Islet of Langerhans (tissue), 1 donor: ENCODE measurements at regions not wholly inside any gene's neighbourhood (a gene's known extent, or its start where the extent isn't known, plus 50 kb on each side); places are given as distances from the start of the nearest gene placed in this dataset.
"Not testable (repeated sequence)": the region's sequence is repeated elsewhere in the genome, so short reads cannot be mapped to it uniquely, and the experiment has no call there.

Experiments
- FAIRE-seq: peaks from one replicate; lab custom pipeline; 2011; peaks lifted over from hg19 to GRCh38; lab: Jason Lieb, UNC

- FAIRE-seq: no peak
Observed at GRCh38 chr4:177802661-177803060, 360.4 kb upstream of the AGA start.

GRCh38 chr4:177803151-177803550 is 360.9 kb upstream of the AGA start:
- FAIRE-seq: no peak

- peak; percentile 38 for FAIRE-seq
Observed at GRCh38 chr4:177809791-177810190, 367.6 kb upstream of the AGA start.

DNA sequence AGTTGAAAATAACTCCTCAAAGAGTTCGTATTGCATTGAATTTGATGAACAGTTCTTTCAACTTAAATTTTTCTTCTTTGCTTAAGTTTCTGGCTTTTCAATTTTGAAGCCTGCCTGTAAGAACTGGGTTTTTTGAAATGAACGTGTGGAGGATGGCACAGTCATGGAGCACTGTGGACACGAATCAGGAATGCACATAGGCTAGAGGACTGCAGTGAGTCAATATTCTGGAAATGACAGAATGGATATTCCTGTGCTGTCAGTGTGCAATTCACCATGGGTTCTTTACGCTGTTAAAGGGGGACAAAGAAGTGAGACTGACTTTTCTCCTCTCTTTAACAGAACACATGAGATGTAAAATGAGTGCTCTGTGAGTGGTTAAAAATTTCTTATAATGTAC is 368.0 kb upstream of the AGA start:
- FAIRE-seq: no peak

GRCh38 chr4:177818392-177818791 is 376.2 kb upstream of the AGA start:
- FAIRE-seq: not testable (repeated sequence)

- FAIRE-seq: no peak
Observed at GRCh38 chr4:177826973-177827372, 384.7 kb upstream of the AGA start.

- FAIRE-seq: no peak
Observed at GRCh38 chr4:177841258-177841657, 399.0 kb upstream of the AGA start.

GRCh38 chr4:177853229-177853628 is 411.0 kb upstream of the AGA start:
- FAIRE-seq: no peak

DNA sequence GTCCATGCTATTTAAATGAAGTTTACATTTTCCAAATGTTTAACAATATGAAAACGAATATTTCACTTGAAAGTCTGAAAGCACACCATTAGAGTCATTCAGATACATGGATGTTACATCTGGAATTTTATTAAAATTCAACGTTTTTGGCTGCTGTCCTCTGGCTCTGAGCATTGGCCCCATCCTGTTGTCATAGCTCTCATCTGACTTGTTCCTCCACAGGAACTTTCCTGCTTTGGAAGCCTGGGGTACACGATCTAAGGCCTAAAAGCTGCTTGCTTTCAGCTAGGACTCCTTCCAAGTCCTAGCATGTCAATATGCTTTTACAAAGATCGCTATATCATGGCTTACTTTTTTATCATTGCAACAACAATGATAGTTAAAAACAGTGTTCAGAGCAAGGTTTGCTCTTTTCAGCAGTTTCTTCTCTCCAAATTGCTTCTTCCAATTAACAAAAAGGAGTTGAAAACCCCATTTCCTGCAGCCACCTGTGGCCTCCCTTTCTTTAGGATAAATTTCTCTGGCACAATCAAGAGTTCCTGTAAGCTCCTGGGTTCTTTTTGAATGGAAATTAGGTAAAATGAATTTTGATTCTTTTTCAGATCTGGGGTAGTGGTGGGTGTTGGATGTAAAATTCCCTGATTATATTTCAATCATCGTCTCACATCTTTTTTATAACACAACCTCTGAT is 413.4 kb upstream of the AGA start:
- no peak for FAIRE-seq

DNA sequence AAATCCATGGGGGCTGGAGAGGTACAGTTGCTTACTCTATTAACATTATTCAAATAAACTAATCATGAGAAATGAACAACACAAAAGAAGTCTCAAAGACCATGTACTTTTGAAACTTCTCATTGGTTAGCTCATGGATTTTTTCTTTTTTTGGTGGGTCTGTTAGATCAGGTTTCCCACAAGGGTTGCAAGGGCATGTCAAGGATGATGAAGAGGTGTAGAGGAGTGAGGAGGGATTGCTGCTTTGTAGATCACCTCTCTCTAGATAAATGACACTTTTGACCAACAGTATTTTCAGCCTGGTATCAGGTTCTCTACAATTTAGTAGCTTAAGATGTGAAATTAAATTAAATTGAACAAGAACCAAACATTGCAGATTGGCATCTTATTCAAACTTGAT is 417.9 kb upstream of the AGA start:
- no peak for FAIRE-seq

GRCh38 chr4:177861551-177862094 is 419.4 kb upstream of the AGA start:
- no peak for FAIRE-seq

- no peak for FAIRE-seq
Observed at GRCh38 chr4:177862541-177863176, 420.4 kb upstream of the AGA start.

- no peak for FAIRE-seq
Observed at GRCh38 chr4:177879851-177880250, 437.6 kb upstream of the AGA start.

DNA sequence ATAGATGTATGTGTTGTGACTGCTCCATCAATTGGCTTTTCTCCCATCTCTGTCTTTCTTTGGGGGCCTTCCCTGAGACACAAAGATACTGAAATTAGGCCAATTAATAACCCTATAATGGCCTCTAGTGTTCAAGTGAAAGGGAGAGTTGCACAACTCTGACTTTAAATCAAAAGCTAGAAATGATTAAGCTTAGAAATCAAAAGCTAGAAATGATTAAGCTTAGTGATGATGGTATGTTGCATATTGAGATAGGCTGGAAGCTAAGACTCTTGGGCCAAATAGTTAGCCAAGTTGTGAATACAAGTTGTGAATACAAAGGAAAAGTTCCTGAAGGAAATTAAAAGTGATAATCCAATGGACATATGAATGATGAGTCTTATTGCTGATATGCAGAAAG is 452.9 kb upstream of the AGA start:
- FAIRE-seq: no peak

DNA sequence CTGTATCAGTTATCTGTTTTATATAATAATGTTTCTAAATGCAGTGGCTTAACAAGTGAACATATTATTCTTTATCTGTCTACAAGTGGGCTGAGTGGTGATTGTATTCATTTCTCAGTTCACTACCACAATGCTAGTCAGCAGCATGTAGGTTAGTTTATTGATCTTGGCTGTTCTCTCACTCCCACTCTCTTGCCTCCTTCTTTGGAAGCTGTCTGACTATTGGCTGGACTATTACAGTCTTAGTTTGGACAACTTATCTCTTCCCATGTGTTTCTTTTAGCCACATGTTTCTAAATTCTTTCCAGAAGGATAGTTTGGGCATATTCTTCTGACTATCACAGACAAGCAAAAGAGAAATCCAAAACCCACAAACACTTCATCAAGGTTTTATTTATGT is 459.5 kb upstream of the AGA start:
- FAIRE-seq: no peak

GRCh38 chr4:177902386-177902785 is 460.1 kb upstream of the AGA start:
- no peak for FAIRE-seq

DNA sequence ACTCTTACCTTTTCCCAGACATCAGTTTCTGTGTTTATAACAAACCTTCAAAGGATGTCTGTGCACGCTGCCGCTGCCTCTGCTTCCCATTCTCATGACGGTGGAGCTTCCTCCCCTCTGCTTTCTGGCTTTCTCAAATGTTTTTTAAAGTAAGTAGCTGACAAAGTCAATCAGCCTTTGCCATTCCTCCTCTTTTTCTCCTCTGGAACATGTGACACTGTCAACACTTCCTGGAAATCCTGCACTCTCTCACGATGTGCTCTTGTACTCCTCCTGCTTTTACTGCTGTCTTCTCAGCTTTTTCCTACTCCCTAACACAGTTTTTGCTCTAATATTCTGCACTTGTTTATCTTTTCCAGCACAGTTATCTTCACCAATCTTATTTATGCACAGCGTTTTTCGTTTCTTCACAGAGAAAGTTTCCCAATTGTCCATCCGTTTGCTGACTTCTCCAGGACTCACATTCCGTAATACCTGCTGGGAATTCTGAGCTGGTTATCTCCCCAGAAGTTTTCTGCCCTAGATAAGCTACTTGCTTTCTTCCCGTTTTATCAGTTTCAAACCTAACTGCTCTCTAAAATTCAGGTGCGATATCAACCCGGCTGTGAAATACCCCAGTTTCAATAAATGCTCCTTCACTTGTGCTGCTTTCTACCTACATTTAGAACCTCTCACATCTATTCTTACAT is 465.6 kb upstream of the AGA start:
- peak; percentile 60 for FAIRE-seq

GRCh38 chr4:177921715-177922114 is 479.5 kb upstream of the AGA start:
- no peak for FAIRE-seq

GRCh38 chr4:177923888-177924287 is 481.7 kb upstream of the AGA start:
- FAIRE-seq: no peak

DNA sequence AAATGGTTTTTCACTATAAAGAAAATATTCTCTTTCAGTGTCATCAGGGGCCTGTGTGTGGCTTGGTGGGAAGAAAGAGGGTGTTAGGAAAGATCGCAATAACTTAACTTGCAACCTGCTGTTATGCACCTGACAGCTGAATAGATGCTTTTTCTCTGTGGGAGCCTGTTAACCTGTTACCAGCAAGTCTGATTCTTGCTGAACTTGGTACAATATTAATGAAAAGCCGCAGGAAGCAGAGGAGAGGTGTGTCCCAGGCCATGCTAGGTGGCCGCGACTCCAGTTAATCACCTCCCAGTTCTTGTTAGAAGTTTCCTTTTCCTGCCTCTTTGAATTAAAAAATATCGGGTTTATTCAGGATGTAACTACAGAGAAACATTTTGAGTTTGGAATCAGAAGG is 494.8 kb upstream of the AGA start:
- FAIRE-seq: peak; percentile 13

DNA sequence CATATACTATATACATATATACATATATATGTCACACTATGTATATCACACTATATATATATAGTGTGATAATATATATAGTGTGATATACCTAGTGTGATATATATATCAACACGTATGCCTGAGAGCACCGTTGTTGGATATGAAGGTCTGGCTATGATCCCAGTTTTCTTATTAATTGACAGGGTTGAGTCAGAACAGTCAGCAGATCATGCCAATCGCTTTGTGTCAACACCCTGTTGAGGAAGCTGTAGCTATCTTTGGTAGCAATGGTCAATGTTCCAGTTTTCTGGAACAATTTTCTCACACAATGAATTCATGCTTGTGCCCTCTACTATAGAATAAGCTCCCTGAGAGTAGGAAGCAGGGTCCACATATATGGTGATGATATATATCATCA is 496.0 kb upstream of the AGA start:
- no peak for FAIRE-seq

- FAIRE-seq: no peak
Observed at GRCh38 chr4:177945268-177945667, 503.0 kb upstream of the AGA start.

DNA sequence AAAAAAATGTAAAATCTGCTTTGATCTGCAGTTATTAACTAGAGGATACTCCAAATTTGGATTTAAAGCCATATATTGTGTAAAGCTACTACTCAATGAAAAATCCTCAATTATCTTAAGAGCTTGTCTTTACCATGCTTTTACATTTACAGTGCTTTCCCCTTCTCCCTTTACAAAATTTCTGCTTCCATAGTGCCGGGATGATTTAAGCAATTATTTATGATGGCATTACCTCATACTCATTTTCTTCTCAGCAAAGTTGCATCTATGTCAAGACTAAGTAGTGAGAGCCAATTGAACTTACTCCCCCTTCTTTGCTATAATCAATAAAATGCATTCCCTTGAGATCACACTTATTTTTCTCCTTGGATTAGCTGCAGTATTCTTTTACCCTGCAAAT is 505.4 kb upstream of the AGA start:
- no peak for FAIRE-seq
